ENCODE measurements at regions not wholly inside any gene's neighbourhood (a gene's known extent, or its start where the extent isn't known, plus 50 kb on each side); places are given as distances from the start of the nearest gene placed in this dataset.

DNA sequence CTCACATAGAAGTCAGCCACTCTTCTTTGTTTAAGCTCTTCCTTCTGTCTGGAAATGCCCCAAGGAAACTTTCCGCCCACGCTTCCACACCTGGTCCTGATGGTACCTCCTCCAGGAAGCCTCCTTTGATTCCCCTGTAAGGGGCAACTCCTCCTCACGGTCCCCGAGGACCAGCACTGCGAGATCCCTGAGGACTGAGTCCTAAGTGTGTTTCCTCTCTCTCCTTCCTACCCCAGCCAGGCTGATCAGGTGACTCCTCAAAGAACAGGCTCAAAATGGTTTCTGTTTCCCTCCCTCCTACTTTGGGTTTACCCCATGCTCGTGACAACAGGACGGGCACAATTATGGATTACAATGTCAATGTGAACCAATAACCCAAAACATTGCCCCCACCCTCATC lies 63.0 kb upstream of the MED9 start:
- TF ChIP-seq, protein P1, sequence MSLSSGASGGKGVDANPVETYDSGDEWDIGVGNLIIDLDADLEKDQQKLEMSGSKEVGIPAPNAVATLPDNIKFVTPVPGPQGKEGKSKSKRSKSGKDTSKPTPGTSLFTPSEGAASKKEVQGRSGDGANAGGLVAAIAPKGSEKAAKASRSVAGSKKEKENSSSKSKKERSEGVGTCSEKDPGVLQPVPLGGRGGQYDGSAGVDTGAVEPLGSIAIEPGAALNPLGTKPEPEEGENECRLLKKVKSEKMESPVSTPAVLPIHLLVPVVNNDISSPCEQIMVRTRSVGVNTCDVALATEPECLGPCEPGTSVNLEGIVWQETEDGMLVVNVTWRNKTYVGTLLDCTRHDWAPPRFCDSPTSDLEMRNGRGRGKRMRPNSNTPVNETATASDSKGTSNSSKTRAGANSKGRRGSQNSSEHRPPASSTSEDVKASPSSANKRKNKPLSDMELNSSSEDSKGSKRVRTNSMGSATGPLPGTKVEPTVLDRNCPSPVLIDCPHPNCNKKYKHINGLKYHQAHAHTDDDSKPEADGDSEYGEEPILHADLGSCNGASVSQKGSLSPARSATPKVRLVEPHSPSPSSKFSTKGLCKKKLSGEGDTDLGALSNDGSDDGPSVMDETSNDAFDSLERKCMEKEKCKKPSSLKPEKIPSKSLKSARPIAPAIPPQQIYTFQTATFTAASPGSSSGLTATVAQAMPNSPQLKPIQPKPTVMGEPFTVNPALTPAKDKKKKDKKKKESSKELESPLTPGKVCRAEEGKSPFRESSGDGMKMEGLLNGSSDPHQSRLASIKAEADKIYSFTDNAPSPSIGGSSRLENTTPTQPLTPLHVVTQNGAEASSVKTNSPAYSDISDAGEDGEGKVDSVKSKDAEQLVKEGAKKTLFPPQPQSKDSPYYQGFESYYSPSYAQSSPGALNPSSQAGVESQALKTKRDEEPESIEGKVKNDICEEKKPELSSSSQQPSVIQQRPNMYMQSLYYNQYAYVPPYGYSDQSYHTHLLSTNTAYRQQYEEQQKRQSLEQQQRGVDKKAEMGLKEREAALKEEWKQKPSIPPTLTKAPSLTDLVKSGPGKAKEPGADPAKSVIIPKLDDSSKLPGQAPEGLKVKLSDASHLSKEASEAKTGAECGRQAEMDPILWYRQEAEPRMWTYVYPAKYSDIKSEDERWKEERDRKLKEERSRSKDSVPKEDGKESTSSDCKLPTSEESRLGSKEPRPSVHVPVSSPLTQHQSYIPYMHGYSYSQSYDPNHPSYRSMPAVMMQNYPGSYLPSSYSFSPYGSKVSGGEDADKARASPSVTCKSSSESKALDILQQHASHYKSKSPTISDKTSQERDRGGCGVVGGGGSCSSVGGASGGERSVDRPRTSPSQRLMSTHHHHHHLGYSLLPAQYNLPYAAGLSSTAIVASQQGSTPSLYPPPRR (CRISPR knock-in tag; IDR thresholded peaks at IDR 0.05; ENCODE audit: borderline replicate concordance): no peak
- TF ChIP-seq, protein P2, sequence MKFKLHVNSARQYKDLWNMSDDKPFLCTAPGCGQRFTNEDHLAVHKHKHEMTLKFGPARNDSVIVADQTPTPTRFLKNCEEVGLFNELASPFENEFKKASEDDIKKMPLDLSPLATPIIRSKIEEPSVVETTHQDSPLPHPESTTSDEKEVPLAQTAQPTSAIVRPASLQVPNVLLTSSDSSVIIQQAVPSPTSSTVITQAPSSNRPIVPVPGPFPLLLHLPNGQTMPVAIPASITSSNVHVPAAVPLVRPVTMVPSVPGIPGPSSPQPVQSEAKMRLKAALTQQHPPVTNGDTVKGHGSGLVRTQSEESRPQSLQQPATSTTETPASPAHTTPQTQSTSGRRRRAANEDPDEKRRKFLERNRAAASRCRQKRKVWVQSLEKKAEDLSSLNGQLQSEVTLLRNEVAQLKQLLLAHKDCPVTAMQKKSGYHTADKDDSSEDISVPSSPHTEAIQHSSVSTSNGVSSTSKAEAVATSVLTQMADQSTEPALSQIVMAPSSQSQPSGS (CRISPR knock-in tag; IDR thresholded peaks at IDR 0.05): no peak
- TF ChIP-seq CBX8 (IDR thresholded peaks at IDR 0.05; ENCODE audit: borderline replicate concordance, extremely low read depth, low read depth, low read length, poor library complexity, severe bottlenecking): no peak
- TF ChIP-seq, protein P3, sequence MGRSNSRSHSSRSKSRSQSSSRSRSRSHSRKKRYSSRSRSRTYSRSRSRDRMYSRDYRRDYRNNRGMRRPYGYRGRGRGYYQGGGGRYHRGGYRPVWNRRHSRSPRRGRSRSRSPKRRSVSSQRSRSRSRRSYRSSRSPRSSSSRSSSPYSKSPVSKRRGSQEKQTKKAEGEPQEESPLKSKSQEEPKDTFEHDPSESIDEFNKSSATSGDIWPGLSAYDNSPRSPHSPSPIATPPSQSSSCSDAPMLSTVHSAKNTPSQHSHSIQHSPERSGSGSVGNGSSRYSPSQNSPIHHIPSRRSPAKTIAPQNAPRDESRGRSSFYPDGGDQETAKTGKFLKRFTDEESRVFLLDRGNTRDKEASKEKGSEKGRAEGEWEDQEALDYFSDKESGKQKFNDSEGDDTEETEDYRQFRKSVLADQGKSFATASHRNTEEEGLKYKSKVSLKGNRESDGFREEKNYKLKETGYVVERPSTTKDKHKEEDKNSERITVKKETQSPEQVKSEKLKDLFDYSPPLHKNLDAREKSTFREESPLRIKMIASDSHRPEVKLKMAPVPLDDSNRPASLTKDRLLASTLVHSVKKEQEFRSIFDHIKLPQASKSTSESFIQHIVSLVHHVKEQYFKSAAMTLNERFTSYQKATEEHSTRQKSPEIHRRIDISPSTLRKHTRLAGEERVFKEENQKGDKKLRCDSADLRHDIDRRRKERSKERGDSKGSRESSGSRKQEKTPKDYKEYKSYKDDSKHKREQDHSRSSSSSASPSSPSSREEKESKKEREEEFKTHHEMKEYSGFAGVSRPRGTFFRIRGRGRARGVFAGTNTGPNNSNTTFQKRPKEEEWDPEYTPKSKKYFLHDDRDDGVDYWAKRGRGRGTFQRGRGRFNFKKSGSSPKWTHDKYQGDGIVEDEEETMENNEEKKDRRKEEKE (IDR thresholded peaks at IDR 0.05; ENCODE audit: borderline replicate concordance in 1 of 2, control insufficient read depth in 1 of 2, low read depth in 2 of 2, low read length in 1 of 2): no peak
- TF ChIP-seq, protein P4, sequence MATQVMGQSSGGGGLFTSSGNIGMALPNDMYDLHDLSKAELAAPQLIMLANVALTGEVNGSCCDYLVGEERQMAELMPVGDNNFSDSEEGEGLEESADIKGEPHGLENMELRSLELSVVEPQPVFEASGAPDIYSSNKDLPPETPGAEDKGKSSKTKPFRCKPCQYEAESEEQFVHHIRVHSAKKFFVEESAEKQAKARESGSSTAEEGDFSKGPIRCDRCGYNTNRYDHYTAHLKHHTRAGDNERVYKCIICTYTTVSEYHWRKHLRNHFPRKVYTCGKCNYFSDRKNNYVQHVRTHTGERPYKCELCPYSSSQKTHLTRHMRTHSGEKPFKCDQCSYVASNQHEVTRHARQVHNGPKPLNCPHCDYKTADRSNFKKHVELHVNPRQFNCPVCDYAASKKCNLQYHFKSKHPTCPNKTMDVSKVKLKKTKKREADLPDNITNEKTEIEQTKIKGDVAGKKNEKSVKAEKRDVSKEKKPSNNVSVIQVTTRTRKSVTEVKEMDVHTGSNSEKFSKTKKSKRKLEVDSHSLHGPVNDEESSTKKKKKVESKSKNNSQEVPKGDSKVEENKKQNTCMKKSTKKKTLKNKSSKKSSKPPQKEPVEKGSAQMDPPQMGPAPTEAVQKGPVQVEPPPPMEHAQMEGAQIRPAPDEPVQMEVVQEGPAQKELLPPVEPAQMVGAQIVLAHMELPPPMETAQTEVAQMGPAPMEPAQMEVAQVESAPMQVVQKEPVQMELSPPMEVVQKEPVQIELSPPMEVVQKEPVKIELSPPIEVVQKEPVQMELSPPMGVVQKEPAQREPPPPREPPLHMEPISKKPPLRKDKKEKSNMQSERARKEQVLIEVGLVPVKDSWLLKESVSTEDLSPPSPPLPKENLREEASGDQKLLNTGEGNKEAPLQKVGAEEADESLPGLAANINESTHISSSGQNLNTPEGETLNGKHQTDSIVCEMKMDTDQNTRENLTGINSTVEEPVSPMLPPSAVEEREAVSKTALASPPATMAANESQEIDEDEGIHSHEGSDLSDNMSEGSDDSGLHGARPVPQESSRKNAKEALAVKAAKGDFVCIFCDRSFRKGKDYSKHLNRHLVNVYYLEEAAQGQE (IDR thresholded peaks at IDR 0.05; ENCODE audit: borderline replicate concordance): no peak
- TF ChIP-seq, protein P4 (CRISPR knock-in tag; IDR thresholded peaks at IDR 0.05; ENCODE audit: low read depth): no peak
- TF ChIP-seq, protein P5, sequence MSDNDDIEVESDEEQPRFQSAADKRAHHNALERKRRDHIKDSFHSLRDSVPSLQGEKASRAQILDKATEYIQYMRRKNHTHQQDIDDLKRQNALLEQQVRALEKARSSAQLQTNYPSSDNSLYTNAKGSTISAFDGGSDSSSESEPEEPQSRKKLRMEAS (CRISPR knock-in tag; IDR thresholded peaks at IDR 0.05): no peak
- TF ChIP-seq, protein P6, sequence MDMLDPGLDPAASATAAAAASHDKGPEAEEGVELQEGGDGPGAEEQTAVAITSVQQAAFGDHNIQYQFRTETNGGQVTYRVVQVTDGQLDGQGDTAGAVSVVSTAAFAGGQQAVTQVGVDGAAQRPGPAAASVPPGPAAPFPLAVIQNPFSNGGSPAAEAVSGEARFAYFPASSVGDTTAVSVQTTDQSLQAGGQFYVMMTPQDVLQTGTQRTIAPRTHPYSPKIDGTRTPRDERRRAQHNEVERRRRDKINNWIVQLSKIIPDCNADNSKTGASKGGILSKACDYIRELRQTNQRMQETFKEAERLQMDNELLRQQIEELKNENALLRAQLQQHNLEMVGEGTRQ (CRISPR knock-in tag; IDR thresholded peaks at IDR 0.05): no peak; the same call in 1 of the 2 replicates
- TF ChIP-seq KLF10 (CRISPR knock-in tag; IDR thresholded peaks at IDR 0.05): no peak
- TF ChIP-seq NCOR1 (IDR thresholded peaks at IDR 0.05): no peak
- TF ChIP-seq, protein P7, sequence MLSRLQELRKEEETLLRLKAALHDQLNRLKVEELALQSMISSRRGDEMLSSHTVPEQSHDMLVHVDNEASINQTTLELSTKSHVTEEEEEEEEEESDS (CRISPR knock-in tag; IDR thresholded peaks at IDR 0.05): no peak
- no peak for TF ChIP-seq ZNF133 (CRISPR knock-in tag; IDR thresholded peaks at IDR 0.05)
